ENCODE measurements at regions not wholly inside any gene's neighbourhood (a gene's known extent, or its start where the extent isn't known, plus 50 kb on each side); places are given as distances from the start of the nearest gene placed in this dataset.

- TF ChIP-seq EZH2phosphoT487 (IDR thresholded peaks at IDR 0.05; ENCODE audit: insufficient read depth, low read depth) (no peak), EZH2 (IDR thresholded peaks at IDR 0.05; ENCODE audit: insufficient read depth, poor library complexity, severe bottlenecking) (no peak)
These were observed 240.4 kb upstream of the PGRMC2 start for GRCh38 chr4:128527946-128528576.

All from GM23248 (cell line).